Panc1 (cell line): ENCODE measurements at regions not wholly inside any gene's neighbourhood (a gene's known extent, or its start where the extent isn't known, plus 50 kb on each side); places are given as distances from the start of the nearest gene placed in this dataset.

Source experiments
- ATAC-seq: fragments of 200-7000 bp; cut with Tn5 transposase; 2 replicates; pipeline ENCODE4 v1.9.1; 2020; ENCODE audit warnings: mild to moderate bottlenecking, moderate library complexity
- BruUV-seq: library from RNA; stranded (reverse); fragments of 400-500 nt; replicated peaks from 2 replicates; lab custom pipeline; 2021; lab: Mats Ljungman, UMichigan
- CTCF ChIA-PET: fragments of 300-600 bp; sonication (Branson Sonifier 250); formaldehyde crosslinking; loops from one replicate; lab custom pipeline; 2022; ENCODE audit warnings: antibody characterized with exemption; lab: Charles Lee
- POLR2A ChIA-PET: fragments of 300-600 bp; sonication (Branson Sonifier 250); formaldehyde crosslinking; loops from one replicate; lab custom pipeline; 2022; ENCODE audit warnings: antibody characterized with exemption; lab: Charles Lee
- DNase-seq: peaks from one replicate; pipeline ENCODE4 v3.0.0-alpha.2; 2010; ENCODE audit warnings: low read depth, low spot score
- H3K27ac ChIP-seq: 2 replicates; pipeline ENCODE4 v1.5.1; 2011; ENCODE audit warnings: mild to moderate bottlenecking, low read length, inconsistent platforms
- H3K27me3 ChIP-seq: fragments of 200-500 bp; sonication (Bioruptor generic); 2 replicates; pipeline ENCODE4 v1.6.0; 2014; ENCODE audit warnings: low read length, inconsistent platforms; ENCODE audit not compliant: control insufficient read depth, insufficient read depth
- H3K36me3 ChIP-seq: fragments of 200-500 bp; sonication (Bioruptor generic); 2 replicates; pipeline ENCODE4 v1.5.1; 2014; ENCODE audit warnings: inconsistent platforms, mild to moderate bottlenecking, low read length, moderate library complexity; ENCODE audit not compliant: control insufficient read depth, insufficient read depth
- H3K4me1 ChIP-seq: 2 replicates; pipeline ENCODE4 v1.5.1; 2011; ENCODE audit warnings: inconsistent platforms, mild to moderate bottlenecking, low read length, moderate library complexity; ENCODE audit not compliant: control insufficient read depth, insufficient read depth
- H3K4me3 ChIP-seq, 2 experiments: 2 replicates each; pipeline ENCODE4 v1.5.1; 2011 to 2012; ENCODE audit warnings: low read depth in 2 of 2, low read length in 2 of 2, mild to moderate bottlenecking in 2 of 2, inconsistent platforms in 1 of 2, moderate library complexity in 1 of 2
- H3K9me3 ChIP-seq: fragments of 200-500 bp; sonication (Bioruptor generic); 2 replicates; pipeline ENCODE4 v1.5.1; 2014; ENCODE audit warnings: low read depth, mild to moderate bottlenecking, inconsistent platforms, low read length, moderate library complexity; ENCODE audit not compliant: control insufficient read depth, insufficient read depth
- CTCF ChIP-seq: fragments of 450-650 bp; IDR thresholded peaks from 2 replicates; pipeline ENCODE4 v1.5.1; 2017; ENCODE audit warnings: mild to moderate bottlenecking
- POLR2AphosphoS5 ChIP-seq: IDR thresholded peaks from 2 replicates; pipeline ENCODE4 v1.6.1; 2012; ENCODE audit warnings: mild to moderate bottlenecking, low read depth, low read length, moderate library complexity
- REST ChIP-seq, 2 experiments: IDR thresholded peaks; 2 replicates each; pipeline ENCODE4 v1.6.1; 2011 to 2012; ENCODE audit warnings: low read depth in 2 of 2, control low read depth in 1 of 2, low read length in 1 of 2, mild to moderate bottlenecking in 1 of 2, moderate library complexity in 1 of 2; ENCODE audit not compliant: insufficient read depth in 1 of 2
- SIN3A ChIP-seq: IDR thresholded peaks from 2 replicates; pipeline ENCODE4 v1.6.1; 2012; ENCODE audit warnings: low read depth, mild to moderate bottlenecking, low read length, moderate library complexity, borderline replicate concordance; ENCODE audit not compliant: insufficient read depth
- TCF7L2 ChIP-seq: IDR thresholded peaks from 2 replicates; pipeline ENCODE4 v1.6.1; 2011; ENCODE audit warnings: mild to moderate bottlenecking, low read depth, low read length, inconsistent platforms
- in situ Hi-C: cut with HindIII; loops from 2 replicates; pipeline ENCODE4 v1.10.0; 2016; ENCODE audit warnings: low sequenced_read_pairs, low pct_unique_long_range_greater_than_20kb
- intact Hi-C: fragments of 100-400 bp; cut with micrococcal nuclease; formaldehyde crosslinking; loops from one replicate; pipeline ENCODE4 v1.10.0; 2022; ENCODE audit not compliant: unreplicated experiment

- TF ChIP-seq TCF7L2 (no peak), SIN3A (no peak), CTCF (no peak), POLR2AphosphoS5 (no peak), REST (IDR thresholded peaks at IDR 0.05; ENCODE audit: insufficient read depth in 1 of 2, low read depth in 2 of 2, low read length in 1 of 2) (no peak)
- Histone ChIP-seq H3K36me3 (no peaks in the 10 kb centered on the region), H3K27ac (no peak overlapping the region), H3K9me3 (no peaks in the 10 kb centered on the region), H3K4me3 (no peak overlapping the region), H3K4me1 (no peaks in the 10 kb centered on the region), H3K27me3 (peaks cover 27% of the 10 kb centered on the region)
- in situ Hi-C loops = no loop called here
- CTCF ChIA-PET = no interaction called here
- DNase-seq (no peak), ATAC-seq (no peak)
- no TSS peak for BruUV-seq
- POLR2A ChIA-PET = no interaction called here
- intact Hi-C loops = no loop called here
Measured at GRCh38 chr19:30280018-30280417, 92.2 kb upstream of the ZNF536 start.

GRCh38 chr19:30281906-30282305, 90.3 kb upstream of the ZNF536 start:
- Histone ChIP-seq H3K27ac (no peak overlapping the region), H3K36me3 (no peaks in the 10 kb centered on the region), H3K27me3 (peaks cover 21% of the 10 kb centered on the region), H3K4me3 (no peak overlapping the region), H3K9me3 (no peaks in the 10 kb centered on the region), H3K4me1 (no peaks in the 10 kb centered on the region)
- intact Hi-C loops = no loop called here
- ChIA-PET CTCF (no interaction called here), POLR2A (no interaction called here)
- ATAC-seq = no peak
- in situ Hi-C loops = no loop called here
- TF ChIP-seq POLR2AphosphoS5 (no peak), SIN3A (no peak), CTCF (no peak), TCF7L2 (no peak), REST (IDR thresholded peaks at IDR 0.05; ENCODE audit: insufficient read depth in 1 of 2, low read depth in 2 of 2, low read length in 1 of 2) (no peak)
- BruUV-seq = no TSS peak
- DNase-seq = no peak
